ENCODE measurements at regions not wholly inside any gene's neighbourhood (a gene's known extent, or its start where the extent isn't known, plus 50 kb on each side); places are given as distances from the start of the nearest gene placed in this dataset.
"Not testable (repeated sequence)": the region's sequence is repeated elsewhere in the genome, so short reads cannot be mapped to it uniquely, and the experiment has no call there.

DNA sequence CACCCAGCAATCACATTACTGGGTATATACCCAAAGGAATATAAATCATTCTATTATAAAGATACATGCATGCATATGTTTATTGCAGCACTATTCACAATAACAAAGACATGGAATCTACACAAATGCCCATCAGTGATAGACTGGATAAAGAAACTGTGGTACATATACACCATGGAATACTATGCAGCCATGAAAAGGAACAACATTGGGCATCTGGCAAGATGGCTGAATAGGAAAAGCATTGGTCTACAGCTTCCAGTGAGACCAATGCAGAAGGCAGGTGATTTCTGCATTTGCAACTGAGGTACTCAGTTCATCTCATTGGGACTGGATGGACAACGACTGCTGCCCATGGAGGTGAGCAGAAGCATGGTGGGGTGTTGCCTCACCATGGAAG, 128.6 kb downstream of the FCRL5 start:
- DNase-seq (ENCODE audit: low spot score); intact Hi-C loops (cut with micrococcal nuclease); H3K4me1 Mint-ChIP-seq (ENCODE audit: low read depth); H3K36me3 Mint-ChIP-seq (ENCODE audit: low read depth); H3K27me3 Mint-ChIP-seq (ENCODE audit: insufficient read depth); H3K27ac Mint-ChIP-seq; H3K4me3 Mint-ChIP-seq; H3K9me3 Mint-ChIP-seq: not testable (repeated sequence)

DNA sequence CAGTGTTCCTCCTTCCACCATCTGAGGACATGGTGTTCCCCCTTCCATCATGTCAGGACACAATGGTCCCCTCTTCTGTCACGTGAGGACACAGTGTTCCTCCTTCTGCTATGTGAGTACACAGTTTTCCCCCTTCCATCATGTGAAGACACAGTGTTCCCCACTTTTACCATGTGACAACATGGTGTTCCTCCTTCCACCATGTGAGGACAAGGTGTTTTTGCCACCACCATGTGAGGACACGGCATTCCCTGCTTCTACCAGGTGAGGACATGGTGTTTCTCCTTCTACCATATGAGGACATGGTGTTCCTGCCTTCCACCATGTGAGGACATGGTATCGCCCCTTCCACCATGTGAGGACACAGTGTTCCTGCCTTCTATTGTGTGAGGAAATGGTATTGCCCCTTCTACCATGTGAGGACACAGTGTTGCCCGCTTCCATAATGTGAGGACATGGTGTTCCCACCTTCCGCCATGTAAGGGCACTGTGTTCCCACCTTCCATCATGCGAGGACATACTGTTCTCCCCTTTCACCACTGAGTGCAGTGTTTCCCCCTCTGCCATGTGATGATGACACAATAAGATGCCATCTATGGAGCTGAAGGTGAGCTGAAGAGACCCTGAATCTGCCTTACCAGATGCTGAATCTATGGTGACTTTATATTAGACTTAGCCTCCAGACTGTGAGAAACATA, 132.3 kb downstream of the FCRL5 start:
- no peak for DNase-seq (ENCODE audit: low spot score)
- intact Hi-C loops (cut with micrococcal nuclease), result no loop called here
- no peaks in the 10 kb centered on the region for H3K4me1 Mint-ChIP-seq (ENCODE audit: low read depth)

DNA sequence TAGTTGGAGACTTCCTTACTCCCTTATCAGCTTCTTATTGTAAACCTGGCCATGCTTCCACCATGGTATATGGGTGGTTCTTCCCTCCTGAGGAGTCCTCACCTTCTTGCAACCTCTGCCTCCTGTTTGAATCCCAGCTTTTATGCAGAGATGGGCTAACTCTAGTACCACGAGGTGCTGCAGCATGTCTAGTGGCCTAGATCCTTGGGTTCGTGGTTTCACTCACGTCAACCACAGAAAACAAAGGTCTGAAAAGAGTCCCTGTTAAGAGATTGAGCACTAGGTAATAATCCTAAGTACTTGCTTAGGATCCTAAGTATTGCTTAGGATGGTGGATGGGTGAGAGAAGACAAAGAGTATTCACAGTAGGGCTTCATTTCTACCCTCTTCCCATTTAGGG, 133.7 kb downstream of the FCRL5 start:
- no peaks in the 10 kb centered on the region for H3K9me3 Mint-ChIP-seq
- DNase-seq (ENCODE audit: low spot score), result no peak
- H3K27ac Mint-ChIP-seq, result no peak overlapping the region
- no peaks in the 10 kb centered on the region for H3K4me1 Mint-ChIP-seq (ENCODE audit: low read depth)
- H3K27me3 Mint-ChIP-seq (ENCODE audit: insufficient read depth), result peaks cover 10% of the 10 kb centered on the region
- no peaks in the 10 kb centered on the region for H3K36me3 Mint-ChIP-seq (ENCODE audit: low read depth)
- intact Hi-C loops (cut with micrococcal nuclease), result no loop called here
- H3K4me3 Mint-ChIP-seq, result no peak overlapping the region

More for the DNA sequence above, 132.3 kb downstream of the FCRL5 start:
- Mint-ChIP-seq H3K36me3 (ENCODE audit: low read depth) (no peaks in the 10 kb centered on the region), H3K27me3 (ENCODE audit: insufficient read depth) (peaks cover 8% of the 10 kb centered on the region), H3K27ac (no peak overlapping the region), H3K4me3 (no peak overlapping the region), H3K9me3 (no peaks in the 10 kb centered on the region)

GRCh38 chr1:157418231-157418630, 134.1 kb downstream of the FCRL5 start:
- Mint-ChIP-seq H3K27ac (no peak overlapping the region), H3K36me3 (ENCODE audit: low read depth) (no peaks in the 10 kb centered on the region), H3K4me3 (no peak overlapping the region), H3K9me3 (no peaks in the 10 kb centered on the region), H3K27me3 (ENCODE audit: insufficient read depth) (peaks cover 10% of the 10 kb centered on the region), H3K4me1 (ENCODE audit: low read depth) (no peaks in the 10 kb centered on the region)
- DNase-seq (ENCODE audit: low spot score), result no peak
- intact Hi-C loops (cut with micrococcal nuclease), result no loop called here

- Mint-ChIP-seq H3K36me3 (ENCODE audit: low read depth) (no peaks in the 10 kb centered on the region), H3K9me3 (no peaks in the 10 kb centered on the region), H3K4me1 (ENCODE audit: low read depth) (no peaks in the 10 kb centered on the region), H3K27ac (no peak overlapping the region), H3K27me3 (ENCODE audit: insufficient read depth) (peaks cover 10% of the 10 kb centered on the region), H3K4me3 (no peak overlapping the region)
- intact Hi-C loops (cut with micrococcal nuclease), result no loop called here
- no peak for DNase-seq (ENCODE audit: low spot score)
These were observed 136.7 kb downstream of the FCRL5 start for GRCh38 chr1:157415661-157416060.

DNA sequence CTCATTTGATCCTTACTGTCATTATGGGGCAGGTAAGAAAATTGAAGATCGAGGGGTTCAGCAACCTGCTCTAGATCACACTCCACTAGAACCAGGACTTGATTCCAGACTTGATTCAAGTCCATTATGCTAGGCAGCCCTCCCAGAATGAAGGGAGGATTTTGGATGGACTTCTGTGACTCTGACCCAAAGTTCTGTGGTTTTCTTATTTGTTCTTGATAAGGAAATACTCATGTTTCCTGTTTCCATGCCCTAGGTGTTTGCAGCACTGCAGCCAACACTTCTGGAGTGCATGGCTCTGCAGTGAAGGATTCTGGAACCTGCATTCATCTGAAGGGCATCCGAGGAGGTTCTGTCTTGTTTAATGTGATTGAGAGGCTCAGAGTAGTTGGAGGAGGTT, 140.0 kb downstream of the FCRL5 start:
- DNase-seq (ENCODE audit: low spot score), result no peak
- Mint-ChIP-seq H3K27me3 (ENCODE audit: insufficient read depth) (peaks cover 8% of the 10 kb centered on the region), H3K4me1 (ENCODE audit: low read depth) (no peaks in the 10 kb centered on the region), H3K4me3 (no peak overlapping the region), H3K36me3 (ENCODE audit: low read depth) (no peaks in the 10 kb centered on the region), H3K9me3 (no peaks in the 10 kb centered on the region), H3K27ac (no peak overlapping the region)
- intact Hi-C loops (cut with micrococcal nuclease), result no loop called here

DNA sequence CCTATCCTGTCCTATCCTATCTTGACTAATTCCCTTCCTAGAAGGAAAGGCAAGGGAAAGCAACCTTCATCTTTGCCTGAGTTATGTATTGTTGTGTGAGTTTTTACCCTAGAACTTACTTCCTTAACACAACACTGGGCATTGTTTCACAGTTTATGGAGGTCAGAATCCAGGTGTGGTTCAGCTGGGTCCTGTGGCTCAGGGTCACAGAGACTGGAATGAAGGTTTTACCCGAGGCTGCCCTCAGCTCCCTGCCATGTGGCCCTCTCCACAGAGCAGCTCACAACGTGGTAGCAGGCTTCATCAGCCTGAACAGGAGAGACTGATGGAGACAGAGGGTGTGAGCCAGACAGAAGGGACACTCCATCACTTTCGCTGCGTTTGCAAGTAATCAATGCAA, 140.5 kb downstream of the FCRL5 start:
- Mint-ChIP-seq H3K4me1 (ENCODE audit: low read depth) (no peaks in the 10 kb centered on the region), H3K27me3 (ENCODE audit: insufficient read depth) (peaks cover 8% of the 10 kb centered on the region), H3K4me3 (no peak overlapping the region), H3K9me3 (no peaks in the 10 kb centered on the region), H3K36me3 (ENCODE audit: low read depth) (no peaks in the 10 kb centered on the region), H3K27ac (no peak overlapping the region)
- no peak for DNase-seq (ENCODE audit: low spot score)
- intact Hi-C loops (cut with micrococcal nuclease), result no loop called here

- no peaks in the 10 kb centered on the region for H3K36me3 Mint-ChIP-seq (ENCODE audit: low read depth)
- no peak overlapping the region for H3K4me3 Mint-ChIP-seq
- no peaks in the 10 kb centered on the region for H3K4me1 Mint-ChIP-seq (ENCODE audit: low read depth)
- H3K27me3 Mint-ChIP-seq (ENCODE audit: insufficient read depth), result peaks cover 5% of the 10 kb centered on the region
- intact Hi-C loops (cut with micrococcal nuclease), result no loop called here
- no peak overlapping the region for H3K27ac Mint-ChIP-seq
- no peaks in the 10 kb centered on the region for H3K9me3 Mint-ChIP-seq
- no peak for DNase-seq (ENCODE audit: low spot score)
These were observed 141.3 kb downstream of the FCRL5 start for GRCh38 chr1:157411064-157411463.

- H3K36me3 Mint-ChIP-seq (ENCODE audit: low read depth), result no peaks in the 10 kb centered on the region
These were observed 141.9 kb downstream of the FCRL5 start for GRCh38 chr1:157410457-157410856.

DNA sequence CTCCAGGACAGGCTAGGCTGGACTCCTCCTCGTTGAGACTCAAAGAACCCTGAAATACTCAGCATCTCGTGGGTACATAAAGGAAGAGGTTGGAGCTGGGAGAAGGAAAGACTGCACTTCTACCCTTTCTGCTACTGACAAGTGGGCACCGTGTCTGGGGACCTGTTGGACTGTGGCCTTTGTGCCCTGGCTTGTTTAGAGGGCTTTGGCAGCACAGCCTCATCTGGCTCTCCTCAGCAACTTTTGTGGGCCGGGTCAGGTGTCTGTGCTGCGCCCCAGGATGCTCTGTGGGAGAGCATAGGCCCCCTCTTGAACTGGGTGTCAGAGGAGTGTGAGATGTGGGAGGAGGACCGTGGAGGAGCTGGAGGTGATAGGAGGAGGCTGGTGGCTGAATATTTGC, 142.4 kb downstream of the FCRL5 start:
- H3K27ac Mint-ChIP-seq, result no peak overlapping the region
- H3K27me3 Mint-ChIP-seq (ENCODE audit: insufficient read depth), result peaks cover 8% of the 10 kb centered on the region
- H3K4me1 Mint-ChIP-seq (ENCODE audit: low read depth), result no peaks in the 10 kb centered on the region
- no peaks in the 10 kb centered on the region for H3K9me3 Mint-ChIP-seq
- DNase-seq (ENCODE audit: low spot score), result no peak
- intact Hi-C loops (cut with micrococcal nuclease), result no loop called here
- no peak overlapping the region for H3K4me3 Mint-ChIP-seq
- H3K36me3 Mint-ChIP-seq (ENCODE audit: low read depth), result no peaks in the 10 kb centered on the region

More at GRCh38 chr1:157410457-157410856, 141.9 kb downstream of the FCRL5 start:
- Mint-ChIP-seq H3K27me3 (ENCODE audit: insufficient read depth) (peaks cover 6% of the 10 kb centered on the region), H3K4me3 (no peak overlapping the region), H3K4me1 (ENCODE audit: low read depth) (no peaks in the 10 kb centered on the region), H3K27ac (no peak overlapping the region), H3K9me3 (no peaks in the 10 kb centered on the region)
- intact Hi-C loops (cut with micrococcal nuclease), result no loop called here
- no peak for DNase-seq (ENCODE audit: low spot score)

GRCh38 chr1:157407917-157408525, 144.3 kb downstream of the FCRL5 start:
- Mint-ChIP-seq H3K4me3 (no peak overlapping the region), H3K4me1 (ENCODE audit: low read depth) (no peaks in the 10 kb centered on the region), H3K27ac (no peak overlapping the region), H3K36me3 (ENCODE audit: low read depth) (no peaks in the 10 kb centered on the region), H3K9me3 (no peaks in the 10 kb centered on the region), H3K27me3 (ENCODE audit: insufficient read depth) (peaks cover 8% of the 10 kb centered on the region)
- intact Hi-C loops (cut with micrococcal nuclease), result no loop called here
- DNase-seq (ENCODE audit: low spot score), result no peak

- H3K4me3 Mint-ChIP-seq, result no peak overlapping the region
- H3K27ac Mint-ChIP-seq, result no peak overlapping the region
- intact Hi-C loops (cut with micrococcal nuclease), result no loop called here
- H3K4me1 Mint-ChIP-seq (ENCODE audit: low read depth), result no peaks in the 10 kb centered on the region
- no peaks in the 10 kb centered on the region for H3K36me3 Mint-ChIP-seq (ENCODE audit: low read depth)
- H3K9me3 Mint-ChIP-seq, result no peaks in the 10 kb centered on the region
- DNase-seq (ENCODE audit: low spot score), result no peak
- peaks cover 8% of the 10 kb centered on the region for H3K27me3 Mint-ChIP-seq (ENCODE audit: insufficient read depth)
These were observed 144.9 kb downstream of the FCRL5 start for GRCh38 chr1:157407367-157407766.

DNA sequence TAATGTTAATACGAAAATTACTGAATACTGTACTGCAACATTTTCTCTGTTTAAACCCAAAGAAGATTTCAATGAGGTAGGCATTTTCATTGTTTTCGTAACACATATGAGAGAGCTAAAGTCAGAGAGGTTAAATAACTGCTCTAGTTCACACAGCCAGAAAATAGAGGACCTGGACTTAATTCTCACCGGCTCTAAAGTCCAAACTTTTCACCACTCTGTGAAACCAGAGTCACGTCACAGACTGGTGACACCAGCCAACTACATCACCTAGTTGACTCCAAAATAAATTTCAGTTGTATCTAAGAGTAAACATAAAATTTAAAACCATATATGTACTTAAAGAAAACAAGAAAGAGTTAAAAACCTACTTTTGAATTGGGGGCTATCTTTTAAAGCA, 146.7 kb downstream of the FCRL5 start:
- no peak for DNase-seq (ENCODE audit: low spot score)

DNA sequence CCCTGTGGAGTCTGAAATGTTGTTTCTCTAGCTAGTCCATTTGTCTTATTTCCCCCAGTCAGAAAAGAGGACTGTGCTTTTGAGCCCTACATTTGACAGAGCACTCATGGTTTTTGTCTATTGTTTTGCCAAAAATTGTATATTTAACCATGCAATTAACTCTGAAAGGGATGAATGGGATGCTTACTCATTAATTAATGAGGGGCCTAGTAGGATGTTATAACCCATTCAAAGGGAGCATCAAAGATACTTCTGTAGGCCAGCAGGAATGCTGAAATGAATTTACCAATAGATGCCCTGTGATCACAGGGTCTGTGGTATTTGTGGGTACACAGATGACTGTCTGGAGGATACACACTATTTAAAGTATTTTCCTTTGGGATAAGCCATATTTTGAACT, 147.7 kb downstream of the FCRL5 start:
- Mint-ChIP-seq H3K27ac (no peak overlapping the region), H3K36me3 (ENCODE audit: low read depth) (no peaks in the 10 kb centered on the region), H3K27me3 (ENCODE audit: insufficient read depth) (peaks cover 13% of the 10 kb centered on the region), H3K9me3 (no peaks in the 10 kb centered on the region), H3K4me3 (no peak overlapping the region), H3K4me1 (ENCODE audit: low read depth) (no peaks in the 10 kb centered on the region)
- intact Hi-C loops (cut with micrococcal nuclease), result no loop called here
- DNase-seq (ENCODE audit: low spot score), result no peak

More for the DNA sequence above, 146.7 kb downstream of the FCRL5 start:
- Mint-ChIP-seq H3K4me3 (no peak overlapping the region), H3K4me1 (ENCODE audit: low read depth) (no peaks in the 10 kb centered on the region), H3K27ac (no peak overlapping the region), H3K27me3 (ENCODE audit: insufficient read depth) (peaks cover 10% of the 10 kb centered on the region), H3K36me3 (ENCODE audit: low read depth) (no peaks in the 10 kb centered on the region), H3K9me3 (no peaks in the 10 kb centered on the region)
- intact Hi-C loops (cut with micrococcal nuclease), result no loop called here
